GM12864 (cell line): ENCODE measurements at regions not wholly inside any gene's neighbourhood (a gene's known extent, or its start where the extent isn't known, plus 50 kb on each side); places are given as distances from the start of the nearest gene placed in this dataset.

ENCODE experiments used
- DNase-seq: peaks from one replicate; pipeline ENCODE4 v3.0.0-alpha.2; 2011; ENCODE audit warnings: low read depth
- H3K4me3 ChIP-seq: 2 replicates; pipeline ENCODE4 v1.5.1; 2011; ENCODE audit warnings: mild to moderate bottlenecking, low read depth, low read length, control low read depth
- TF ChIP-seq, protein P1 (sequence below): IDR thresholded peaks from 2 replicates; pipeline ENCODE4 v1.5.1; 2011; ENCODE audit warnings: low read depth, mild to moderate bottlenecking, moderate library complexity, low read length, control low read depth, inconsistent platforms; ENCODE audit errors: missing control alignments

DNA sequence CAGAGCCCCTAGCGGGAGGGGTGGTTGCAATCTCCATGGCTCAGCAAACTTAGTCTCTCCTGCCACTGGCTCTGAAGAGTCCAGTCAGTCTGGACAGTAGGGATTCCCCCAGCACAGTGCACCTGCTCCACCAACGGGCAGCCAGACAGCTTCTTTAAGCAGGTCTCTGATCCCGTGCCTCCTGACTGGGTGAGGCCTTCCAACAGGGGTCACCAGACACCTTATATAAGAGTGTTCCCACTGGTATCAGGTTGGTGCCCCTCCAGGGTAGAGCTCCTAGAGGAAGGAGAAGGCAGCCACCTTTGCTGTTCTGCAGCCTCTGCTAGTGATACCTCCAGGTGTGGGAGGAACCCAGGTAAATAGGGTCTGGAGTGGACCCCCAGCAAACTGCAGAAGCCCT is 1393.4 kb downstream of the STIM2 start:
- DNase-seq, result no peak
- TF ChIP-seq, protein P1, sequence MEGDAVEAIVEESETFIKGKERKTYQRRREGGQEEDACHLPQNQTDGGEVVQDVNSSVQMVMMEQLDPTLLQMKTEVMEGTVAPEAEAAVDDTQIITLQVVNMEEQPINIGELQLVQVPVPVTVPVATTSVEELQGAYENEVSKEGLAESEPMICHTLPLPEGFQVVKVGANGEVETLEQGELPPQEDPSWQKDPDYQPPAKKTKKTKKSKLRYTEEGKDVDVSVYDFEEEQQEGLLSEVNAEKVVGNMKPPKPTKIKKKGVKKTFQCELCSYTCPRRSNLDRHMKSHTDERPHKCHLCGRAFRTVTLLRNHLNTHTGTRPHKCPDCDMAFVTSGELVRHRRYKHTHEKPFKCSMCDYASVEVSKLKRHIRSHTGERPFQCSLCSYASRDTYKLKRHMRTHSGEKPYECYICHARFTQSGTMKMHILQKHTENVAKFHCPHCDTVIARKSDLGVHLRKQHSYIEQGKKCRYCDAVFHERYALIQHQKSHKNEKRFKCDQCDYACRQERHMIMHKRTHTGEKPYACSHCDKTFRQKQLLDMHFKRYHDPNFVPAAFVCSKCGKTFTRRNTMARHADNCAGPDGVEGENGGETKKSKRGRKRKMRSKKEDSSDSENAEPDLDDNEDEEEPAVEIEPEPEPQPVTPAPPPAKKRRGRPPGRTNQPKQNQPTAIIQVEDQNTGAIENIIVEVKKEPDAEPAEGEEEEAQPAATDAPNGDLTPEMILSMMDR, result no peak
- no peak overlapping the region for H3K4me3 ChIP-seq

DNA sequence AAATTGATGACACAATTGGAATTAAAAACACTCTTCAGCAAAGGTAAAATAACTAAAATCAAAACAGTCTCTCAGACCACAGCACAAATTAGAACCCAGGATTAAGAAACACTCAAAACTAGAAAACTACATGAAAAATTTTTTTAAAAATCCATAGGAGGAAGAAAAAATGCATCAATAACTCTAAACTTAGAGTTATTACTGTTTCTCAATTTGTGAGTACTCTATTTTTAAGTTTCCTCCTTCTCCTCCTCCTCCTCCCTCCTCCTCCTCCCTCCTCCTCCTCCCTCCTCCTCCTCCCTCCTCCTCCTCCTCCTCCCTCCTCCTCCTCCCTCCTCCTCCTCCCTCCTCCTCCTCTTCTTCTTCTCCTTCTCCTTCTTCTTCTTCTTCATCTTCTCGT is 1395.7 kb downstream of the STIM2 start:
- TF ChIP-seq, protein P1, result no peak
- no peak for DNase-seq
- no peak overlapping the region for H3K4me3 ChIP-seq

DNA sequence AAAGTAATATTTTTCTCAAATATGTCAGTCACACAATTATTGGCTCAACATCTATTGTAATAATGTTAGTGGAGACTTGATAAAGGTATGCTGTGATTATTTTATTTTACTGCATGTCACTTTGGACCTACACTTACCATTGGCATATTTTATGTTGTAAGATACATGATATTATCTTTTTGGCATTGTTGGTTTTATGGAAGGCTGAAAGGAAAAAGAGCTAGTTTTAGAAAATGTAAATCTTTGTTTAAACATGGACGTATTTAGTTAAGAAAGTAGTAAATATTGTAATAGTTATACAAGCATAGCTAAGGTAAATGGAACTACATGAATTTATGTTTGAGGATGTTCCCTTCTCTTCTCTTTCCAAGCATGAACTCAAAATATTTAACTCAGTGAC is 1399.3 kb downstream of the STIM2 start:
- DNase-seq, result no peak
- TF ChIP-seq, protein P1, result no peak

DNA sequence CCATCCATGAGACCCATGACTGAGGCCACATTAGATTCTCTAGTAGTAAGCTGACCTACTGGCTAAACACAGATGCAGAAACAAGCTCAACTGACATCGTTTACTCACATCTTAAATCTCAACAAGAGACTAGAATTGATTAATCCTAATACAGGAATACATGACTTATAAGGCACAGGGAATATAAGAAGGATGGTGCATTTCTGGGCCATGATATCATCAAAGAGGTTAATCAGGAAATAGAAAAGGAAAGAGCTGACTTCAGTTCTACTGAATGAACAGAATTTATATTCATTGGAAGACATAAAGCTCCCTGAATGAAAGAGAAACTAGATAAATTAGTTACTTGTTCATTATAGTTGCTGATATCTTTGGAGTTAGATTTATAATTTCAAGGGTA is 1406.5 kb downstream of the STIM2 start:
- TF ChIP-seq, protein P1, result no peak
- H3K4me3 ChIP-seq, result no peak overlapping the region
- no peak for DNase-seq

More for the DNA sequence above, 1399.3 kb downstream of the STIM2 start:
- H3K4me3 ChIP-seq, result no peak overlapping the region

DNA sequence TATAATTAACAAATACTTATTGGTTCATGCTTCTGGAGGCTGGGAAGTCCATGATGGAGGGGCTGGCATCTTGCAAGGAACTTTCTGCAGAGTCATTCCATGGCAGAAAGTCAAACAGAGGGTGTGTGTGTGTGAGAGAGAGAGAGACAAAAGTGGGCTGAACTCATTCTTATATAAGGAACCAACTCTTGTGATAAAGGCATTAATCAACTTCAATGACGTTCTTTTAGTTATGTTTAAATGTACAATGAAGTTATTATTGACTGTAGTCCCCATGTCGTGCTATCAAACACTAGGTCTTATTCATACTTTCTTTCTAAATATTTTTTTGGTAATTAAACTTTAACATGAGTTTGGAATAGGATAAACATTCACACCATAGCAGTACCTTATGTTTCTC is 1408.8 kb downstream of the STIM2 start:
- DNase-seq, result no peak
- H3K4me3 ChIP-seq, result no peak overlapping the region
- TF ChIP-seq, protein P1, result no peak

DNA sequence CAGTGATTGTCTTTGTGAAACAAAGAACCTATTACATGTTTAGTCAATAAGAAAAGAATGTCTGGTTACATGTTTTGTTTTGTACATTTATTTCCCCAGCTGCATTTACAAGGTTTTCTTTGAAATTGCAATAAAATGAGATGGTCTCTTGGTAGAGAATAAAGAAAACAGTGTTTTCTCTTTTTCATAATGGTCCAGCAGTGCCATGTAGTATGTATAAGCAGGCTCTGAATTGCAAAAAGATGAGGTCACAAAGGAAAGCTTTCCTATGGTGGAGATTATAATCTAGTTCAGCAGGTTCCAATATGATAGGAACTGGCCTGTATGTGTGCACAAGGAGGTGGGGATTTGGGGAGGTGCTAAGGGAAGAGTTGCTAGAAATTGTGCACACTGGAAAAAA is 1417.3 kb downstream of the STIM2 start:
- H3K4me3 ChIP-seq, result no peak overlapping the region
- TF ChIP-seq, protein P1, result no peak
- no peak for DNase-seq

DNA sequence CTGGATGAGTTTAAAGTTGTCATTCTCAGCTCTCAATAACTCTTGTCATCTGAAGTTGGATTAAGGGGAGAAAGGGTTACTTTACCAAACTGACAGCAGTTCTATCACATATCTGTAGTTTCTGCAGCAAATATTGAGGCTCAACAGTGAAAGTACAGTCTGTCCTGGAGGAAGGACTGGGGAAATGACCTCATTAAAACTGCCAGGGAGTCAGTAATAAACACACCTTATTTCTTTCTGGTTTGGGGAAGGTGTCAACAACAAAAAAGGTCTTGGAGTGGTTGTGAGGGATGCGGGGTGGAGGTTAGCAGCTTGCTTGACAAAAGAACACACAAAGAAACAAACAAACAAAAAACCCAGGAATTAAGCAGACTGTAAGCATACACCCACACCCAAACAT is 1418.0 kb downstream of the STIM2 start:
- no peak for DNase-seq
- no peak overlapping the region for H3K4me3 ChIP-seq
- TF ChIP-seq, protein P1, result no peak
